ENCODE measurements at regions not wholly inside any gene's neighbourhood (a gene's known extent, or its start where the extent isn't known, plus 50 kb on each side); places are given as distances from the start of the nearest gene placed in this dataset.

- TF ChIP-seq CBX8 (IDR thresholded peaks at IDR 0.05) = no peak
- TF ChIP-seq JUN (IDR thresholded peaks at IDR 0.05) = peak in 1 of 2 experiments; percentile 65; a peak in 3 of 5 replicates
- TF ChIP-seq, protein P1, sequence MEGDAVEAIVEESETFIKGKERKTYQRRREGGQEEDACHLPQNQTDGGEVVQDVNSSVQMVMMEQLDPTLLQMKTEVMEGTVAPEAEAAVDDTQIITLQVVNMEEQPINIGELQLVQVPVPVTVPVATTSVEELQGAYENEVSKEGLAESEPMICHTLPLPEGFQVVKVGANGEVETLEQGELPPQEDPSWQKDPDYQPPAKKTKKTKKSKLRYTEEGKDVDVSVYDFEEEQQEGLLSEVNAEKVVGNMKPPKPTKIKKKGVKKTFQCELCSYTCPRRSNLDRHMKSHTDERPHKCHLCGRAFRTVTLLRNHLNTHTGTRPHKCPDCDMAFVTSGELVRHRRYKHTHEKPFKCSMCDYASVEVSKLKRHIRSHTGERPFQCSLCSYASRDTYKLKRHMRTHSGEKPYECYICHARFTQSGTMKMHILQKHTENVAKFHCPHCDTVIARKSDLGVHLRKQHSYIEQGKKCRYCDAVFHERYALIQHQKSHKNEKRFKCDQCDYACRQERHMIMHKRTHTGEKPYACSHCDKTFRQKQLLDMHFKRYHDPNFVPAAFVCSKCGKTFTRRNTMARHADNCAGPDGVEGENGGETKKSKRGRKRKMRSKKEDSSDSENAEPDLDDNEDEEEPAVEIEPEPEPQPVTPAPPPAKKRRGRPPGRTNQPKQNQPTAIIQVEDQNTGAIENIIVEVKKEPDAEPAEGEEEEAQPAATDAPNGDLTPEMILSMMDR (IDR thresholded peaks at IDR 0.05) = peak; percentile 92
- TF ChIP-seq BHLHE40 (IDR thresholded peaks at IDR 0.05; ENCODE audit: low read depth, low read length) = no peak
Observed at GRCh38 chr9:73023025-73023541, 70.2 kb upstream of the ALDH1A1 start.

Measured in A549 (cell line).